Activated T-cell treated with anti-CD3 and anti-CD28 coated beads, Interleukin-2, amount 50 U/mL, for 1 hour (primary cell): ENCODE measurements at regions not wholly inside any gene's neighbourhood (a gene's known extent, or its start where the extent isn't known, plus 50 kb on each side); places are given as distances from the start of the nearest gene placed in this dataset.

Source experiments
- DNase-seq: peaks from one replicate; pipeline ENCODE4 v3.0.0-alpha.2; 2020

DNA sequence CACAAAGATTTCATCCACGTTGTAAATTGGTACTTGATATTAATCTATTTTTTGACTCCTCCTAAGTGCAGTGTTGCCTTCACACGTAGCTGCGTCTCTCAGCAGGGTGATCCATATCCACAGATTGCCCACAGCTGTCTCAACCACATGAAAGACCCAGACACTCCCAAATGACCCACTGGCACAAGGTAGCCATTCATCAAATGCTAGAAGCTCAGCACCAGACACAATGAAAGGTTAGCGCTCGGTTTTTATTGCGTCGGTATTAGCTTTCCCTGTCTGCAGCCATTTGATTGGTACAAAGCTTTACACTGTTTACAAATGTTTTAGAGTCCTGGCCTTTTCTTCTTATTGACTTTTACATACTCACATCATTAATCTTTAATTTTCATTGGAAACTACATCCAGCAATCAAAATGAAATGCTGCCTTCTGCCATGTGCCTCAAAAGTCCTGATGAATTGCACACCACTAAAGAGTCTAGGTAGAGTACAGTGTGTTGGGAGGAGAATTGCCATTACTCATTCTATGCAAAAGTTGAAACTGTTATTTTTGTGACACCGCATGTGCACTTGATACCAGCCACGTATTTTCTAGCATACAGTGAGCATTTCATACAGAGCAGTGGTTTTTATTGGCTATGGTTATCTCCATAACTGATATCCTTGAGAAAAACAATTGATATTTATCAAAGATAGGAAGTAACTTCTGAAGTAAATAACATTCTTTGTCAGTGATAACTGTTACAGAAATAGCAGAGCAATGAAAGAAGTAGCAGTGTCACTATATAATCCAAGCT, 127.3 kb upstream of the NUDT7 start:
- no peak for DNase-seq

DNA sequence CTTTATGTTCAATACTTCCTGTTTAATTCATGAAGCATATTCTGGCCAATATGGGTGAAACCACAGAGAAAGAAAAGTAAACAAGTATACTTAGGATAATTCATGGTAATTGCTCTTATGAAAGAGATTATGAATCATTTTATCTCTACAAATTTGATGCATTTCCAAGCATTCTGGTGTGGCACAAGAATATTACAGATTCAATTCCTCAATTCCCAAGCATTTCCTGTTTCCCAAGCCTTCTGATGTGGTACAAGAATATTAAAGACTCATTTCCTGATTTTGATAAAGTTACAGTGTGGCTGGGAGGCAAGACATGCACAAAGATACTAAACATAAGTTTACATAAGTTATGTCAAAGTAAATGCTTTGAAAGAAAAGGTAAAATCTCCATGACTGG, 126.1 kb upstream of the NUDT7 start:
- DNase-seq, result no peak

DNA sequence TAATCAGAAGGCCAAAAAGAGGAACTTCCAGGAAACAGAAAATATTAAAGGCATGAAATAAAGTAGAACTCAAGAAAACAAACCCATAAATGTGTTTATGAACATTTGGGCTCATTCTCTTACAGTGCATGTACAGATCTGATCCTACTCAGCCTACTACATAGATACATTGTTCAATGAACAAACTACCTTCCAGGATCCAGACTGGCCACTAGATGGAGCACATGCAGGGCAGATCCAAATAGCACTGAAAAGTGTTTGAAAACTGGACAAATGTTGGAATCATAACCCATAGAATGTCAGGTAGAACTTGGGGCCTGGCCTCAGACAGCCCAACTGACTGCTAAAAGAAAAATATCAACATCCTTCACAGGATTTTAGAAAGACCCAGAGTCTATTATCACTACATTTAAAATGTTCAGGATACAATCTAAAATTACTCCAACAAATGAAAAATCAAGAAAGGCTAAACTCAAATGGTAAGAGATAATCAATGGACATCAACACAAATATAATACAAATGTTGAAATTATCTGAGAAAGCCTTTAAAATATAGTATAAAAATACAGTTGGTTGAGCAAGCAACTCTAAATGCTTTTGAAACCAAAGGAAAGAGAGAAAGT, 122.4 kb upstream of the NUDT7 start:
- no peak for DNase-seq

DNA sequence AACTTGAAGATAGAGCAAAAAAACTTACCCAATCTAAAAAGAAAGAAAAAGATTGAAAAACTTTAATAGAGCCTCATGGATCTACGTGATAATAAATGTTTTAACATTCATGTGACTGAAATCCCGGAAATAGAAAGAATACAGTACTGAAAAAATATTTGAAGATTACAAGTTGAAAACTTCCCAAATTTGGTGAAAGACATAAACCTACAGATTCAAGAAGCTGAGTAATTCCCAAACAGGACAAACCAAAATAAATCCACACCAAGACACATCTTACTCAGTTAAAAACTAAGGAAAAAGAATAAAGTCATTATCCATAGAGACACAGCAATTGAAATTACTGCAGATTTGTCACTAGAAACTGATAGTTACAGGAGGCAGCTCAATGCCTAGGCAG, 121.8 kb upstream of the NUDT7 start:
- DNase-seq, result no peak

DNA sequence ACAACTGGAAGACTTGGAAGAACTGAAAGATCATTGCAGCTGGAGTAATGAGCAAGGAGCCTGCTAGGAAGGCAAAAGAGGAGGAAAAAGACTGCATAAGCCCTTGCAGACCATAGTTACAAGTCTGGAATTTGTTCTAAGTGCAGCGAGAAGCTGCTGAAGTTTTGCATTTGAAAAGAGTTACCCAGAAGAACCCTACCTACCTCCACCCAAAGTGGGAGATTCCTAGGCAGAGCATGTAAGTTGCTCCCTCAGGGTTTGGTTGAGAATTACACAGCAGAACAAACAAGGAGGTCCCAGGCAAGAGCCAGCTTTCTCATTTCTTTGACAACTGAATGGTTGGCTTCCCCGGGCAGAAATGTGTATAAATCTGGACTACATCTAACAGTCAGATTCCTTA, 118.7 kb upstream of the NUDT7 start:
- DNase-seq, result no peak

DNA sequence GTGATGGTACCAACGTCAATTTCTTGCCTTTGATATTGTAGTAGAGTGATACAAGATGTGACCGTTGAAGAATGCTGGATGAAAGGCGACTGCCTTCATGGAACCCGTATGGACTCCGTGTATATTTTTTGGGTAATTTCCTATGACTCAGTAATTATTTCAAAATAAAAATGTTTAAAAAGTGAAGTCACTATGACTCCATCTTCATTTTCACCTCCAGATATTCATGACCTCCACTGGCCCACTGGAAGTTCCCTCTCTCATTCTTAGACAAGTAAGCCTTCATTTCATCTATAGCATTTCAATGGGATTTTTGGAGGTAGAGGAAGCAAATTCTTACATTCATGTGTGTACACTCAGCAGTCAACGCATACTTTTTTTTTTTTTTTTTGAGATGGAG, 111.8 kb upstream of the NUDT7 start:
- DNase-seq, result no peak

DNA sequence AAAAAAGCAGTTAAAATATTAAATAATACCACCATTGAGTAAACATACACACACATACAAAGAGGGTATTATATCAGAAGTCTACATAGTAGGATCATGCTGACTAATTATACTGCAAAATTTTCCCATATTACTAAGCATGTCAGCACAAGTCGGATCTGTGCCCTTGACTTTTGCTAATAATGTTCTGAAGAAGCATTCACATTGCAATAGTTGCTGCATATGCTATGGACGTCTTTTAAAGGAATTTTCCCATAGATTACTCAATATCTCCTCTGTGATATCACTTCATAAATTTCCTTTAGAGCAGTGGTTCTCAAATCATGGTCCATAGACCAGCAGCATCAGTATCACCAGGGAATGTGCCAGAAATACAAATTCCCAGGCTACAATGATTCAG, 110.9 kb upstream of the NUDT7 start:
- no peak for DNase-seq

DNA sequence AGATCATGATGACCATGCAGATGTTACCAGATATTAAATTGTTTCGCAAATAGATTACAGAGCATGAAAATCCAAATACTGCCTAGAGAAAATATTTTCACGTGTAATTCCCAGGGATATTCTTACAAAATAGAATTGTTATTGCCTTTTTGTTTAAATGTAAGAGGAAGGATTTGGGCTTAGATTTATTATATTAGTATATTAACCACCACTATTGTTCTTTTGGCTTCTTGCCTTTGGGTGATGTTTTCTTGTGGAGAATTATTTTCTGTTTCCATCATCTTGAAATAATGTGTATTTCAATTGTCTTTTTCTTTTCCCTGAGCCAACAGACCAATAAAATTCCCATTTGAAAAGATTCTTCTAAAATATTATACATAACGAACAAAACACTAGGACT, 109.7 kb upstream of the NUDT7 start:
- DNase-seq, result no peak

DNA sequence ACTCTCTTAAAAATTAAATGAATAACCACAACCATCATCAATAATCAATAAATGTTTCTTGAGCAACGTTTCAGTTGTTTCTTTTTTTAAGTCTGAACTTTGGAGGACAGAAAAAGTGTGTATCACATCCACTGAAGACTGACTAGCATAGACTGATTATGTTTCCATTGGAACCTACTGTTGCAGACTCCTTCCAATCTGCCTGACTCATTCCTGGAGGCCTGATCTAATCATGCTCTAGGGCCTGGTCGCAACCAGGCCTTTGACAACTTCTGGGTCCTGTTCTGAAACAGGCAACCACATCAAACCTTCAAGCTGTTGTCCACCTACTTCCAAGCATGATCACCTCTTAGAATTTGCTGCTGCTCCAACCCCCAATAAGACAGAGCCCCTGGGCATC, 109.2 kb upstream of the NUDT7 start:
- no peak for DNase-seq

DNA sequence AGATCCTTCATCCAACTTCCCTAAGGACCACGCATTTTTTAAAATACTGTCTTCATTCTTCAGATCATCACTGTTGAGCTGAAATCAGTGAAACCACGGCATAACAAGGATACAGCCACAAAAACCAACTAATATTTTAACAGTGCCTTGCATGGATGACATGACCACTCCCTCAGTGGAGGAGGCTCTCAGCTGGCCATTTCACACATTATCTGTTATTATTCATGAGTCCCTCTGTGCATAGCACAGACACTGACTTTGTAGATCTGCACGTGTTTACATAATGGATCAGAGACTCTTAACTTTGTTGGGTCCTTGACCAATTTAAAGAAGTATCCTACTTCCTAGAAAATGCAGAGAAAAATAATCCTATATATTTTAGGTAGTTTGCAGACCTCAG, 104.8 kb upstream of the NUDT7 start:
- no peak for DNase-seq

DNA sequence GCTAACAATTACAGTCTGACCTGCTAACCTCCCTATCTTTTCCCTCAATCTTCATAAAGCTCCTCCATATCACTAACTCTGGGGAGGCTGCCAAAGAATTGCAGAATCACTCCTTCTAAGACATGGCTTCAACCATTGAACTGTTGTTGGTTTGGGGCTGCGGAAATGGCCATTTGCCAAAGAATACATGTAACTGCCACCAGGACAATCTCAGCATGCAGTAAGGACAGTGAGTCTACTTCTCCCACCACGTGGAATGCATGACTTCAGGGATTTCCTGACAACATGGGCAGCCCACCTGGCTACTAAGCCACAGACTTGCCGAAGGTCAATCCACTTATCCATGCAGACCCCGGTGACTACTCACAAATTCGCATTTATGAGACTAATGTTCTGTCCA, 104.3 kb upstream of the NUDT7 start:
- DNase-seq, result no peak

DNA sequence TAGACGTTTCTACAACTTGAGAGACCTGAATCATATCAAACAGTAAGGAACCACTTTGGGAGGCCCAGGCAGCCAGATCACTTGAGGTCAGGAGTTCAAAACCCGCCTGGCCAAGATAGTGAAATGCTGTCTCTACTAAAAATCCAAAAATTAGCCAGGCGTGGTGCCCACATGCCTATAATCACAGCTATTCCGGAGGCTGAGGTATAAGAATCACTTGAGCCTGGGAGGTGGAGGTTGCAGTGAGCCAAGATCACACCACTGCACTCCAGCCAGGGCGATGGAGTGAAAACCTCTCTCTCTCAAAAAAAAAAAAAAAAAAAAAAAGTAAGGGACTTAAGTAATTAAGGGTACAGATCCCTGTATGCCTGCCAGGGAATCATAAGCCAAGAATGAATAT, 103.4 kb upstream of the NUDT7 start:
- DNase-seq, result no peak

DNA sequence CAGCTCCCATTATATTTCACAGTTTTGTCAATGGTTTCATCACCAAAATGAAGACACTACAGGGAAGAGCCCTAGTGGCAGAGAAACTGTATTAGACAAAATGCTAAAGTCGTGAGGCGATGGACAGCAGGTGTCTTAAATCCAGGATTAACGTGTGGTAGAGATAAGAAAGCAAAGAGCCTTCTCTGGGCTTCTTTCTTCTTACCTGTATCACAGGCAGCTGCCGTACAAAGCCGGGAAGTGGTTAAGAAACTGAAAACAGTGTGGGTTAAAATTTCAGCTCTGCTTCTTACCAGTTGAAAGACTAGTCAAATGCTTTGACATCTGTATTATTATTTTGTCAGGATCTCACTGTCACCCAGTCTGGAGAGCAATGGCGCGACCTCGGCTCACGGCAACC, 98.2 kb upstream of the NUDT7 start:
- DNase-seq, result no peak

DNA sequence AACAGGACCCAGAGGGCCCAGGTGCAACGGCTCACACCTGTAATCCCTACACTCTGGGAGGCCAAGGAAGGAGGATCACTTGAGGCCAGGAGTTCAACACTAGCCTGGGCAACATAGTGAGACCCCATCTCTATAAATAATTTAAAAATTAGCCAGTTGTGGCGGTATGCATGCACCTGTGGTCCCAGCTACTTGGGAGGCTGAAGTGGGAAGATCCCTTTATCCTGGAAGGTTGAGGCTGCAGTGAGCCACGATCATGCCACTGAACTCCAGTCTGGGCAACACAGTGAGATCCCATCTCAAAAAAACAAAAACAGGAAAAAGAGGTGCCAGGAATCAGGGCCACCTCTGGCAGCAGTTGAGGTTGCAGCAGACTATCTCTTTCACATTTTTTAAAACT, 85.7 kb upstream of the NUDT7 start:
- DNase-seq, result no peak

DNA sequence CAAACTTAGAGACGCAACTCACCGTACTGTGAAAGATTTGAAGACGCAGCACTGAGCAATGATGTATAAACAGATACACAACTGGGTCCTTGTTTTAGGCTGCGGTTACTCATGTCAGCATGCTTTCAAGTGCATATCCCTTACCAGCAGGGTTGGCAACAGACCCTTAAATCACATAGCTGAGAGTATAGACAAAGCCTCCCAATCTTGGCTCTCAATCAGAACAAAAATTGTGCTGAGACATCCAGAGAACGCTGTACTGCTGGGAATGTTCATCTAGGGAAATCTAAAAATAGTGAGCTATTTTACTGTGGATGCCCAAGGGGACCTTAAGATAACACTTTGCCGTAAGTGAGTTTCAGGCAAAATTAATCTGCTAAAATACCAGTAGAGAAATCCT, 84.4 kb upstream of the NUDT7 start:
- no peak for DNase-seq

DNA sequence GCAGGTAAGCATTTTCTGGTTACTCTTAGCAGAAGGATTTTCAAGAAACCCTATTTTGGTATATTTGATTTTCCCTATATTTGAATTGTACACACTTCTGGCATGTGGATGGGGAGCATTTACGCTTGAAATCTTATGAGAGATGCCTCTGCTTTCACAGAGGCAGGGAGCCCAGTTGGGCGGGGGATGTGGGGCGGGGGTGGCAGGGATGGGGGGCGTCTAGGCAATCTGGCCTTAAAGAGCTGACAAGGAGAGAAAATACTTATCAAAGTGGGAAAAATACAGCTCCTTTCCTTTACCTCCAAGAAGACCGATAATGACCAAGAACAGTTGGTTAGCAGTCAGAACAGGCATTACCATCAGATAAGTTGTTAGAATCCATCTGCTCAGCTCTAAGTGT, 79.1 kb upstream of the NUDT7 start:
- no peak for DNase-seq

DNA sequence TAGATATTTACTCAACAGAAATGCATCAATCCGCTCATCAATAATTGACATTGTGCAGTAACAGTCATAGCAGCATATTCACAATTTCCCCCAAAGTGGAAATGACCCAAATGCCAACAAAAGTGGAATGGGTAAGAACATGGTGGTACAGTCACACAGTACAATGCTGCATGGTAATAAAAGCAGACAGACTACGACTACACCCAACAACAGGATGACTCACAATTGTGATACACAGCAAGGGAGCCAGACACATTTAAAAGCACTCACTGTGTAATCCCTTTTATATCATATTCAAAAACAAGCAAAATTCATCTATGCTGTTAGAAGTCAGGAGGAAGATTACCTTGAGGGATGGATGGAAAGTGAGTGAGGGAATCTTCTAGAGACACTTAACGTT, 76.5 kb upstream of the NUDT7 start:
- DNase-seq, result no peak

DNA sequence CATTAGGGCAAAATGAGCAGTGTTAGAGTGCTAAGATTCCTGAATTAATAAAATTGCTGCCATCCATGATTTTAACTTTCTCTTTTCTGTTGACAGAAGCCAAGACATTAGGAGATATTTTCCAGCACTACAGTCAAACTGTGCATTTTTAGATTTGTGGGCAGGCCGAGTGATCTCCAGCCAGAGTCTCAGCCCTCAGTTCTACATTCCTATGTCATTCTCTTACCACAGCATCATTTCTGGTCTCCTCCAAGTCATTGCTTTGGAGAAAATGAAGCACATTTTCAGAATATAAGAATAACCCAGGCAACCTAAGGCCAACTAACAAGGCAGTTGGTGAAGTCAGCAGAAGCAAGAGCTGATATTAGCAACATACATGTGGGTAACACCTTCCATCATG, 74.6 kb upstream of the NUDT7 start:
- no peak for DNase-seq

DNA sequence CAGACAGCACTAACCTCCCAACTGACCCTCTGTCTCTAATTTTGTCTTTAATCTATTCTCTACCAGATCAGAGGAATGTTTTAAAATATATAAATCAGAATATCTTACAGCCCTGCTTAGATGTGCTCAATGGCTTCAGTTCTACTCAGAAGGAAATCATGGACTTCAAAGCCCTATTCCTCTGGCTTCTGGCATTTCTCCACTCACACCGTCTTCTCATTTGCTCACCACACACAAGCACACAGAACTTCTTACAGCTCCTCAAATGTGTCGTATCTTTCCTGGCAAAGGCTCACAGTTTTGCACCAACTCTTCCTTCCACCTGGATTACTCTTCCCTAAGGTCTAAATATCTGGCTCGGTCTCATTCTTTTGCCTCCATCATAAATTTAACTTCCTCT, 71.6 kb upstream of the NUDT7 start:
- no peak for DNase-seq

DNA sequence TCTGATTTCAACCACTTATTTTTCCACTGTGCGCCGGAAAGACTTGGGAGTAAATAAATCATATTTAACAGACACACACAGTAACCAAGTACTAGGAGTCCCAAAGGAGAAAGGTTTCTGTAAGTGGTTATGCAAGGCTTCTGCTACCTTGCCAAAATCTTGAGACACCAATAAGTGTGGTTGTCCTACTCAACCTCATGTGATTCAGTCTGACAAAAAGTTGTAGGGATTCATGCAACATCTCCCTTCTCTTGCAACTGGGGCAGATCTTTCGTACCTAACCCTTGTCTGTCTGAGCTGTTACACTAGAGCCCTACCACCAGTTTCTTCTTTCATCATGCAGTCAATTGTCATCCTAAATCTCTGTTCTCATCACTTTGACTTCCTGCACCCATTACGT, 69.9 kb upstream of the NUDT7 start:
- DNase-seq, result no peak

DNA sequence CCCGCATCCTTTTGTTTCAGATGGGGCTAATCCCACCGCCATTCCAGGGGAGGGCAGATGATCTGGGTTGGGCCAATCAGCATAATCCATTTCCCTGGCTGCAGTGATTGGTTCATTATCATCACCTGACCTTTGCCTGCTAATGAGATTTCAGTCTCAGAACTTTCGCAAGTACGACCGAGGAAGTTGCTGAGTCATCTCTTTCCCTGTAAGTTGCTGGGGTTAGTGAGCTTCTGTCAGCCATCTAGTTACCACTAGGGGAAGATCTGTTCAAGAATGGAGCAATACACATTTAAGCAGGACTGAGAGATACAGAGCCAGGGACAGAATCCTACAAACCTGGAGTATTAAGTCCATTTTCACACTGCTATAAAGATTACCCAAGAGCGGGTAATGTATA, 65.3 kb upstream of the NUDT7 start:
- no peak for DNase-seq

DNA sequence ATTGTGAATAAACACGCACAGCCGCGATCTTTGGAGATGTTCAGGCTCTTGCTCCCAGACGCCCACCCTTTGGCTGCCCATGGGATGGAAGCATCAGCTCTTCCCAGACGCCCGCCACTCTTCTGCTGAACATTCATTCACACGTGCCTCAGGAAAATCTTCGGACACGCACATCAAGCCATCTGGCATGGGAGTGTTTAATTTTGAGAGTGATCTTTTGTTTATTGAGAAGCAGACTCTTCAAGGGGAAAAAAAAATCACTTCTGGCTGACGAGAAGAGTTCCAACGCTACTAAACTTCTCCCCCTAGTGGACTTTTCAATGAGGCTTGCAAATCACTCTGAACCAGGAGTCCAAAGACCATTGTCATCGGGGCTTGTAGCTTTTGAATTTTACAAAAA, 62.0 kb upstream of the NUDT7 start:
- no peak for DNase-seq

DNA sequence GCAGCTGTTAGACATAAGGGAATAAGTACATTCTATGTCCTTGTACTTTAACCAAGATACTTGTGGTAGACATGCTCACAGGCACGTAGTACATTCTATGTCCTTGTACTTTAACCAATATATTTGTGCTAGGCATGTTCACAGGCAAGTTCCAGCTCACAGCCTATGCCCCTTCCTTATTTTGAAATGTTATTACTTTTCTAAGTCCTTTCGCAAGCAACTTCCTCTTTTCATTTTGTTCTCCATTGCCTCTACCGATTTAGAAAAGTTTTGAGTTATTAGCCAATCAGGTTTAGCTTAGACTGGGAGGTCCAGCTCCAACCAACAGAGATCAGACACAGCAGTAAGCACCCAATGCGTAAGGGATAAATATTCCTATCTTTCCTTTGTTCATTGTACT, 60.1 kb upstream of the NUDT7 start:
- DNase-seq, result no peak

DNA sequence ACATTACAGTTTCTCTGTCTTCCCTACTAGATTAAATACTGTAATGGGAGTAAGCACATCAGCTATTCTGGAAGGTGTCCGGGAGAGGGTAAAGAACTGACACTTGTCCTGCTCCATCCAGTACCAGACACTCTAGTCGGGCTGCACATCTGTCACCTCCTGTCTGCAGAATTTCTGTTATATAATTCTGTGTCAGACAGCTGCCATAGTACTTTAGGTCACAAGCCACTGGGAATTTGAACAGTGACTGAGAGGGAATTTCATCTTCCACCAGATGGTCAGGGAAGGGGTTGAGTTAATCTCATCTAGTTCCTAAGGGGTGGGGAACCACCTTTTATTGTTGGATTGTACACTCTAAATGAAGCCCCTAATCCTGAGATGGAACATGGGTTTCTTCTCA, 58.6 kb upstream of the NUDT7 start:
- no peak for DNase-seq

DNA sequence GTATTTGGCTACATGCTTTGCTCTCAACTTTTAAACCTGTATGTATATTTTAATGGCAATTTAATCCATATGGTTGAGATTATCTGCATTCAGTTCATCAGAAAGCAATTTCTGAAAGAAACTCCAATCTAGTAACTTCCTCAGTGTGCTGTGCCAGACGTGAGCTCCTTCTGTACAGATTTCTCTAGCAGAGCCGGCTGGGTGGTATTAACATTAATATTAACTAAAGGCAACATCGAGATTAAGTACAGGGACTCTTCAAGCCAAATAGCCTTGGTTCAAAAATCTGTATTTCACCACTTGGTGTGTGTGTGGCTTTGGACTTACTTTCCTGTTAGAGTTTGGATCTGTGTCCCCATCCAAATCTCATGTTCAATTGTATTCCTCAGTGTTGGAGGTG, 55.5 kb upstream of the NUDT7 start:
- DNase-seq, result no peak
